HEK293T (cell line): ENCODE measurements at regions not wholly inside any gene's neighbourhood (a gene's known extent, or its start where the extent isn't known, plus 50 kb on each side); places are given as distances from the start of the nearest gene placed in this dataset.

ENCODE experiments used
- BHLHE40 ChIP-seq: fragments of 450-650 bp; IDR thresholded peaks from 2 replicates; pipeline ENCODE4 v1.6.1; 2016; ENCODE audit warnings: mild to moderate bottlenecking, moderate library complexity, borderline replicate concordance
- ELF4 ChIP-seq: fragments of 450-650 bp; IDR thresholded peaks from 2 replicates; pipeline ENCODE4 v1.6.1; 2017; ENCODE audit warnings: antibody characterized with exemption
- FOXA1 ChIP-seq: fragments of 450-650 bp; IDR thresholded peaks from 2 replicates; pipeline ENCODE4 v1.6.1; 2016; ENCODE audit warnings: mild to moderate bottlenecking
- FOXK2 ChIP-seq: fragments of 450-650 bp; IDR thresholded peaks from 2 replicates; pipeline ENCODE4 v1.6.1; 2016; ENCODE audit warnings: mild to moderate bottlenecking
- FOXM1 ChIP-seq: fragments of 450-650 bp; IDR thresholded peaks from 2 replicates; pipeline ENCODE4 v1.6.1; 2017; ENCODE audit warnings: mild to moderate bottlenecking, borderline replicate concordance
- HDGF ChIP-seq: fragments of 450-650 bp; IDR thresholded peaks from 2 replicates; pipeline ENCODE4 v1.6.1; 2017; ENCODE audit warnings: antibody characterized with exemption, borderline replicate concordance
- L3MBTL2 ChIP-seq: fragments of 450-650 bp; conservative IDR thresholded peaks from 2 replicates; pipeline ENCODE4 v1.6.1; 2016; ENCODE audit warnings: mild to moderate bottlenecking
- LEF1 ChIP-seq: fragments of 450-650 bp; IDR thresholded peaks from 2 replicates; pipeline ENCODE4 v1.6.1; 2017; ENCODE audit warnings: mild to moderate bottlenecking, borderline replicate concordance
- NFRKB ChIP-seq: fragments of 450-650 bp; IDR thresholded peaks from 2 replicates; pipeline ENCODE4 v1.6.1; 2016; ENCODE audit warnings: mild to moderate bottlenecking, moderate library complexity
- SP1 ChIP-seq: fragments of 450-650 bp; IDR thresholded peaks from 2 replicates; pipeline ENCODE4 v1.6.1; 2017
- SUZ12 ChIP-seq: fragments of 450-650 bp; IDR thresholded peaks from 2 replicates; pipeline ENCODE4 v1.6.1; 2016; ENCODE audit warnings: mild to moderate bottlenecking
- TARDBP ChIP-seq: fragments of 450-650 bp; IDR thresholded peaks from 2 replicates; pipeline ENCODE4 v1.6.1; 2016
- TF ChIP-seq, protein P1 (sequence below): fragments of 450-650 bp; IDR thresholded peaks from 2 replicates; pipeline ENCODE4 v1.6.1; 2016

DNA sequence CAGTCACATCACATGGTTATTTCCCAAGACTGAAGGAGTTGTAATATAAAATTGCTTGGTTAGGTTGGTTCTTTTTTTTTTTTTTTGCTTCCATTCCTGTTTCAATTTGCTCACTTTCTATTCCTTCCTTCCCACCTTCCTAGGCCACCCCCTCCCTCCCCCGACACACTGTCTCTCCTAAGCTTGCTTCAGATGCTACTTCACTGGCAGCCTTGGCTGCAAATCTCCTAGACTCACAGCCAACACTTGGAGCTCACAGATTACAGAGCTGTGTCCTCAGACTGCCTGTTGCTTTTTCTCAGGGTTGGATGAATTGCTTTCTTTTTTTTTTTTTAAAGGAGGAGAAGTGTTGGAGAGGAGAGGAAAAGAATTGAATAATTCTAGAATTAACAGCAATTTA is 77.3 kb upstream of the GRIN2B start:
- TF ChIP-seq ELF4 (no peak), BHLHE40 (no peak), FOXM1 (no peak), LEF1 (no peak), FOXK2 (no peak), FOXA1 (no peak), SUZ12 (no peak), L3MBTL2 (no peak), SP1 (no peak), HDGF (no peak), NFRKB (no peak), TARDBP (no peak)
- TF ChIP-seq, protein P1, sequence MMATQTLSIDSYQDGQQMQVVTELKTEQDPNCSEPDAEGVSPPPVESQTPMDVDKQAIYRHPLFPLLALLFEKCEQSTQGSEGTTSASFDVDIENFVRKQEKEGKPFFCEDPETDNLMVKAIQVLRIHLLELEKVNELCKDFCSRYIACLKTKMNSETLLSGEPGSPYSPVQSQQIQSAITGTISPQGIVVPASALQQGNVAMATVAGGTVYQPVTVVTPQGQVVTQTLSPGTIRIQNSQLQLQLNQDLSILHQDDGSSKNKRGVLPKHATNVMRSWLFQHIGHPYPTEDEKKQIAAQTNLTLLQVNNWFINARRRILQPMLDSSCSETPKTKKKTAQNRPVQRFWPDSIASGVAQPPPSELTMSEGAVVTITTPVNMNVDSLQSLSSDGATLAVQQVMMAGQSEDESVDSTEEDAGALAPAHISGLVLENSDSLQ: no peak
